ENCODE measurements at regions not wholly inside any gene's neighbourhood (a gene's known extent, or its start where the extent isn't known, plus 50 kb on each side); places are given as distances from the start of the nearest gene placed in this dataset.

GRCh38 chr3:137131081-137131480 lies 173.3 kb downstream of the IL20RB start:
- no peaks in the 10 kb centered on the region for H3K9me1 ChIP-seq (ENCODE audit: control insufficient read depth, extremely low read depth, insufficient read depth, low read length)
- dilution Hi-C loops (cut with MboI; ENCODE audit: extremely low pct_ligation_motif_present, low sequenced_read_pairs): no loop called here
- FAIRE-seq: no peak

GRCh38 chr3:137134431-137134830 lies 176.6 kb downstream of the IL20RB start:
- FAIRE-seq (no peak), DNase-seq (ENCODE audit: low read depth, low spot score) (no peak)
- Histone ChIP-seq H3K27me3 (ENCODE audit: control insufficient read depth, extremely low read depth, insufficient read depth, low read length) (no peaks in the 10 kb centered on the region), H3K4me1 (ENCODE audit: control insufficient read depth, extremely low read depth, insufficient read depth, low read length) (no peaks in the 10 kb centered on the region), H3K9ac (ENCODE audit: control insufficient read depth, extremely low read depth, insufficient read depth, low read length) (no peak overlapping the region), H2AFZ (ENCODE audit: control insufficient read depth, low read length) (no peak overlapping the region), H3K9me3 (ENCODE audit: control insufficient read depth, low read depth, low read length) (no peaks in the 10 kb centered on the region), H3K79me2 (ENCODE audit: control insufficient read depth, insufficient read depth, low read length) (no peaks in the 10 kb centered on the region), H3K27ac (ENCODE audit: control insufficient read depth, insufficient read depth, low read length) (no peak overlapping the region), H3K4me2 (ENCODE audit: control insufficient read depth, extremely low read depth, insufficient read depth, low read depth, low read length) (no peak overlapping the region), H3K36me3 (ENCODE audit: control insufficient read depth in 2 of 2, extremely low read depth in 1 of 2, insufficient read depth in 2 of 2, low read length in 2 of 2) (no peaks in the 10 kb centered on the region), H3K4me3 (ENCODE audit: control insufficient read depth in 2 of 3, extremely low read depth in 1 of 3, insufficient read depth in 2 of 3, low read depth in 1 of 3, low read length in 3 of 3) (no peak overlapping the region), H4K20me1 (ENCODE audit: control insufficient read depth, extremely low read depth, insufficient read depth, low read length) (no peaks in the 10 kb centered on the region), H3K9me1 (ENCODE audit: control insufficient read depth, extremely low read depth, insufficient read depth, low read length) (no peaks in the 10 kb centered on the region)
- TF ChIP-seq EZH2 (IDR thresholded peaks at IDR 0.05; ENCODE audit: low read length): no peak
- TF ChIP-seq CTCF (optimal IDR thresholded peaks at IDR 0.05 in 1 of 3, IDR thresholded peaks at IDR 0.05 in 1 of 3, conservative IDR thresholded peaks at IDR 0.05 in 1 of 3; ENCODE audit: extremely low read depth in 1 of 3, insufficient read depth in 2 of 3, low read length in 3 of 3): no peak
- dilution Hi-C loops (cut with MboI; ENCODE audit: extremely low pct_ligation_motif_present, low sequenced_read_pairs): no loop called here

More at GRCh38 chr3:137131081-137131480, 173.3 kb downstream of the IL20RB start:
- peaks cover 0 to 2% of the 10 kb centered on the region in 2 experiments for H3K36me3 ChIP-seq (ENCODE audit: control insufficient read depth in 2 of 2, extremely low read depth in 1 of 2, insufficient read depth in 2 of 2, low read length in 2 of 2)
- H3K9me3 ChIP-seq (ENCODE audit: control insufficient read depth, low read depth, low read length): no peaks in the 10 kb centered on the region
- no peak for DNase-seq (ENCODE audit: low read depth, low spot score)
- H2AFZ ChIP-seq (ENCODE audit: control insufficient read depth, low read length): no peak overlapping the region
- no peaks in the 10 kb centered on the region for H3K4me1 ChIP-seq (ENCODE audit: control insufficient read depth, extremely low read depth, insufficient read depth, low read length)
- no peaks in the 10 kb centered on the region for H4K20me1 ChIP-seq (ENCODE audit: control insufficient read depth, extremely low read depth, insufficient read depth, low read length)
- H3K9ac ChIP-seq (ENCODE audit: control insufficient read depth, extremely low read depth, insufficient read depth, low read length): no peak overlapping the region
- no peak overlapping the region for H3K4me3 ChIP-seq (ENCODE audit: control insufficient read depth in 2 of 3, extremely low read depth in 1 of 3, insufficient read depth in 2 of 3, low read depth in 1 of 3, low read length in 3 of 3)
- H3K79me2 ChIP-seq (ENCODE audit: control insufficient read depth, insufficient read depth, low read length): no peaks in the 10 kb centered on the region
- H3K27ac ChIP-seq (ENCODE audit: control insufficient read depth, insufficient read depth, low read length): no peak overlapping the region
- H3K4me2 ChIP-seq (ENCODE audit: control insufficient read depth, extremely low read depth, insufficient read depth, low read depth, low read length): no peak overlapping the region
- TF ChIP-seq EZH2 (IDR thresholded peaks at IDR 0.05; ENCODE audit: low read length) (no peak), CTCF (optimal IDR thresholded peaks at IDR 0.05 in 1 of 3, IDR thresholded peaks at IDR 0.05 in 1 of 3, conservative IDR thresholded peaks at IDR 0.05 in 1 of 3; ENCODE audit: extremely low read depth in 1 of 3, insufficient read depth in 2 of 3, low read length in 3 of 3) (no peak)
- no peaks in the 10 kb centered on the region for H3K27me3 ChIP-seq (ENCODE audit: control insufficient read depth, extremely low read depth, insufficient read depth, low read length)
